ENCODE measurements at regions not wholly inside any gene's neighbourhood (a gene's known extent, or its start where the extent isn't known, plus 50 kb on each side); places are given as distances from the start of the nearest gene placed in this dataset.

- H3K9me3 ChIP-seq (ENCODE audit: control insufficient read depth, low read length, poor library complexity, severe bottlenecking) = no peaks in the 10 kb centered on the region
- ATAC-seq (no peak), DNase-seq (no peak)
- H3K36me3 Mint-ChIP-seq (ENCODE audit: low read depth) = no peaks in the 10 kb centered on the region
- no peak overlapping the region for H3K27ac Mint-ChIP-seq
- no peak overlapping the region for H3K4me3 Mint-ChIP-seq
- no peaks in the 10 kb centered on the region for H3K4me1 Mint-ChIP-seq
- H3K27me3 Mint-ChIP-seq = no peaks in the 10 kb centered on the region
Observed at GRCh38 chr3:135719449-135719848, 246.1 kb upstream of the PPP2R3A start.

GRCh38 chr3:135728007-135728721 is 237.4 kb upstream of the PPP2R3A start:
- H3K27ac Mint-ChIP-seq = no peak overlapping the region
- ATAC-seq (no peak), DNase-seq (no peak)
- H3K4me3 Mint-ChIP-seq = no peak overlapping the region
- H3K4me1 Mint-ChIP-seq = no peaks in the 10 kb centered on the region
- no peaks in the 10 kb centered on the region for H3K36me3 Mint-ChIP-seq (ENCODE audit: low read depth)
- no peaks in the 10 kb centered on the region for H3K9me3 ChIP-seq (ENCODE audit: control insufficient read depth, low read length, poor library complexity, severe bottlenecking)
- no peaks in the 10 kb centered on the region for H3K27me3 Mint-ChIP-seq

- DNase-seq (no peak), ATAC-seq (no peak)
- no peaks in the 10 kb centered on the region for H3K27me3 Mint-ChIP-seq
- no peak overlapping the region for H3K27ac Mint-ChIP-seq
- no peak overlapping the region for H3K4me3 Mint-ChIP-seq
- no peaks in the 10 kb centered on the region for H3K36me3 Mint-ChIP-seq (ENCODE audit: low read depth)
- H3K4me1 Mint-ChIP-seq = no peaks in the 10 kb centered on the region
- H3K9me3 ChIP-seq (ENCODE audit: control insufficient read depth, low read length, poor library complexity, severe bottlenecking) = no peaks in the 10 kb centered on the region
Observed at GRCh38 chr3:135731546-135731945, 234.0 kb upstream of the PPP2R3A start.

- no peaks in the 10 kb centered on the region for H3K9me3 ChIP-seq (ENCODE audit: control insufficient read depth, low read length, poor library complexity, severe bottlenecking)
- Mint-ChIP-seq H3K36me3 (ENCODE audit: low read depth) (no peaks in the 10 kb centered on the region), H3K4me3 (no peak overlapping the region), H3K4me1 (no peaks in the 10 kb centered on the region), H3K27me3 (no peaks in the 10 kb centered on the region), H3K27ac (no peak overlapping the region)
- DNase-seq (no peak), ATAC-seq (no peak)
Observed at GRCh38 chr3:135736740-135737139, 228.8 kb upstream of the PPP2R3A start.

- H3K27ac Mint-ChIP-seq = no peak overlapping the region
- no peaks in the 10 kb centered on the region for H3K36me3 Mint-ChIP-seq (ENCODE audit: low read depth)
- H3K4me1 Mint-ChIP-seq = no peaks in the 10 kb centered on the region
- H3K9me3 ChIP-seq (ENCODE audit: control insufficient read depth, low read length, poor library complexity, severe bottlenecking) = no peaks in the 10 kb centered on the region
- ATAC-seq = no peak
- no peak for DNase-seq
- H3K4me3 Mint-ChIP-seq = no peak overlapping the region
- no peaks in the 10 kb centered on the region for H3K27me3 Mint-ChIP-seq
Observed at GRCh38 chr3:135739779-135740178, 225.7 kb upstream of the PPP2R3A start.

GRCh38 chr3:135740211-135740610 is 225.3 kb upstream of the PPP2R3A start:
- Mint-ChIP-seq H3K36me3 (ENCODE audit: low read depth) (no peaks in the 10 kb centered on the region), H3K27ac (no peak overlapping the region), H3K4me3 (no peak overlapping the region), H3K4me1 (no peaks in the 10 kb centered on the region), H3K27me3 (no peaks in the 10 kb centered on the region)
- H3K9me3 ChIP-seq (ENCODE audit: control insufficient read depth, low read length, poor library complexity, severe bottlenecking) = no peaks in the 10 kb centered on the region
- DNase-seq = no peak
- no peak for ATAC-seq

GRCh38 chr3:135740751-135741150 is 224.8 kb upstream of the PPP2R3A start:
- DNase-seq (no peak), ATAC-seq (no peak)
- Mint-ChIP-seq H3K36me3 (ENCODE audit: low read depth) (no peaks in the 10 kb centered on the region), H3K27ac (no peak overlapping the region), H3K4me3 (no peak overlapping the region), H3K4me1 (no peaks in the 10 kb centered on the region), H3K27me3 (no peaks in the 10 kb centered on the region)
- H3K9me3 ChIP-seq (ENCODE audit: control insufficient read depth, low read length, poor library complexity, severe bottlenecking) = no peaks in the 10 kb centered on the region

GRCh38 chr3:135751991-135752390 is 213.5 kb upstream of the PPP2R3A start:
- no peak overlapping the region for H3K4me3 Mint-ChIP-seq
- H3K4me1 Mint-ChIP-seq = no peaks in the 10 kb centered on the region
- DNase-seq = no peak
- no peaks in the 10 kb centered on the region for H3K9me3 ChIP-seq (ENCODE audit: control insufficient read depth, low read length, poor library complexity, severe bottlenecking)
- H3K27me3 Mint-ChIP-seq = no peaks in the 10 kb centered on the region
- H3K36me3 Mint-ChIP-seq (ENCODE audit: low read depth) = no peaks in the 10 kb centered on the region
- ATAC-seq = no peak
- H3K27ac Mint-ChIP-seq = no peak overlapping the region

GRCh38 chr3:135752851-135753250 is 212.7 kb upstream of the PPP2R3A start:
- no peak for ATAC-seq
- H3K4me3 Mint-ChIP-seq = no peak overlapping the region

GRCh38 chr3:135753506-135753905 is 212.0 kb upstream of the PPP2R3A start:
- H3K4me1 Mint-ChIP-seq = no peaks in the 10 kb centered on the region
- no peaks in the 10 kb centered on the region for H3K36me3 Mint-ChIP-seq (ENCODE audit: low read depth)
- no peaks in the 10 kb centered on the region for H3K9me3 ChIP-seq (ENCODE audit: control insufficient read depth, low read length, poor library complexity, severe bottlenecking)
- no peak for ATAC-seq
- no peaks in the 10 kb centered on the region for H3K27me3 Mint-ChIP-seq
- no peak overlapping the region for H3K4me3 Mint-ChIP-seq
- no peak for DNase-seq
- no peak overlapping the region for H3K27ac Mint-ChIP-seq

More at GRCh38 chr3:135752851-135753250, 212.7 kb upstream of the PPP2R3A start:
- Mint-ChIP-seq H3K36me3 (ENCODE audit: low read depth) (no peaks in the 10 kb centered on the region), H3K27me3 (no peaks in the 10 kb centered on the region), H3K27ac (no peak overlapping the region), H3K4me1 (no peaks in the 10 kb centered on the region)
- H3K9me3 ChIP-seq (ENCODE audit: control insufficient read depth, low read length, poor library complexity, severe bottlenecking) = no peaks in the 10 kb centered on the region
- DNase-seq = no peak

GRCh38 chr3:135755330-135756105 is 210.0 kb upstream of the PPP2R3A start:
- DNase-seq (no peak), ATAC-seq (no peak)
- Mint-ChIP-seq H3K4me3 (no peak overlapping the region), H3K36me3 (ENCODE audit: low read depth) (no peaks in the 10 kb centered on the region), H3K27ac (no peak overlapping the region), H3K27me3 (no peaks in the 10 kb centered on the region), H3K4me1 (no peaks in the 10 kb centered on the region)
- H3K9me3 ChIP-seq (ENCODE audit: control insufficient read depth, low read length, poor library complexity, severe bottlenecking) = peaks cover 3% of the 10 kb centered on the region

GRCh38 chr3:135756106-135756668 is 209.3 kb upstream of the PPP2R3A start:
- DNase-seq (no peak), ATAC-seq (no peak)
- Mint-ChIP-seq H3K4me1 (no peaks in the 10 kb centered on the region), H3K4me3 (no peak overlapping the region), H3K27ac (no peak overlapping the region), H3K36me3 (ENCODE audit: low read depth) (no peaks in the 10 kb centered on the region), H3K27me3 (no peaks in the 10 kb centered on the region)
- H3K9me3 ChIP-seq (ENCODE audit: control insufficient read depth, low read length, poor library complexity, severe bottlenecking) = peaks cover 3% of the 10 kb centered on the region

- no peaks in the 10 kb centered on the region for H3K4me1 Mint-ChIP-seq
- peaks cover 3% of the 10 kb centered on the region for H3K9me3 ChIP-seq (ENCODE audit: control insufficient read depth, low read length, poor library complexity, severe bottlenecking)
- no peaks in the 10 kb centered on the region for H3K27me3 Mint-ChIP-seq
- ATAC-seq (no peak), DNase-seq (no peak)
- no peak overlapping the region for H3K27ac Mint-ChIP-seq
- no peak overlapping the region for H3K4me3 Mint-ChIP-seq
- H3K36me3 Mint-ChIP-seq (ENCODE audit: low read depth) = no peaks in the 10 kb centered on the region
Observed at GRCh38 chr3:135757421-135757820, 208.1 kb upstream of the PPP2R3A start.
